HCT116 (cell line): ENCODE measurements at regions not wholly inside any gene's neighbourhood (a gene's known extent, or its start where the extent isn't known, plus 50 kb on each side); places are given as distances from the start of the nearest gene placed in this dataset.

Source experiments
- ATAC-seq: fragments of 200-7000 bp; cut with Tn5 transposase; 2 replicates; pipeline ENCODE4 v1.9.1; 2020; ENCODE audit warnings: mild to moderate bottlenecking, moderate library complexity
- BruUV-seq: library from RNA; stranded (reverse); fragments of 400-500 nt; replicated peaks from 2 replicates; lab custom pipeline; 2021; lab: Mats Ljungman, UMichigan
- CTCF ChIA-PET: fragments of 300-600 bp; sonication (Branson Sonifier 250); formaldehyde crosslinking; loops from one replicate; lab custom pipeline; 2021; ENCODE audit warnings: antibody characterized with exemption; lab: Charles Lee
- POLR2A ChIA-PET: fragments of 300-600, 350-600 bp; sonication (Branson Sonifier 250); formaldehyde crosslinking; loops from one replicate; lab custom pipeline; 2021; ENCODE audit warnings: antibody characterized with exemption; lab: Charles Lee
- RAD21 ChIA-PET, 2 experiments: fragments of 300-600 bp; sonication (Branson Sonifier 250); formaldehyde crosslinking; loops; one replicate each; lab custom pipeline; 2023; ENCODE audit warnings: low total read pairs in 2 of 2; ENCODE audit not compliant: uncharacterized antibody in 2 of 2, unreplicated experiment in 2 of 2, low non-redundant PET in 1 of 2; lab: Charles Lee
- DNase-seq: peaks from one replicate; pipeline ENCODE4 v3.0.0-alpha.2; 2010; ENCODE audit warnings: low read depth, low spot score
- H2AFZ ChIP-seq: fragments of 200-600 bp; shearing (Covaris generic), sonication (generic); 2 replicates; pipeline ENCODE4 v1.6.1; 2017; ENCODE audit warnings: low read depth, mixed run types, mixed read lengths, antibody characterized with exemption, low read length; ENCODE audit not compliant: poor library complexity, severe bottlenecking
- H3K27ac ChIP-seq: 2 replicates; pipeline ENCODE4 v1.5.1; 2012; ENCODE audit warnings: low read depth, low read length
- H3K27me3 ChIP-seq: fragments of 200-600 bp; sonication (generic); 2 replicates; pipeline ENCODE4 v1.6.1; 2016; ENCODE audit warnings: mixed run types, low read length, mixed read lengths; ENCODE audit not compliant: insufficient read depth
- H3K36me3 ChIP-seq, 2 experiments: fragments of 200-500 bp in 1 of 2; fragments of 200-600 bp in 1 of 2; sonication (Bioruptor generic) in 1 of 2; sonication (generic) in 1 of 2; 2 replicates each; pipeline versions ENCODE4 v1.5.1 to v1.6.1; 2014 to 2016; ENCODE audit warnings: low read length in 2 of 2, inconsistent platforms in 1 of 2, mixed read lengths in 1 of 2, mixed run types in 1 of 2; ENCODE audit not compliant: insufficient read depth in 2 of 2, control insufficient read depth in 1 of 2
- H3K4me1 ChIP-seq, 2 experiments: fragments of 200-600 bp in 1 of 2; sonication (generic) in 1 of 2; 2 replicates each; pipeline versions ENCODE4 v1.5.1 to v1.6.1; 2012 to 2017; ENCODE audit warnings: low read length in 2 of 2, inconsistent platforms in 1 of 2, mild to moderate bottlenecking in 1 of 2, mixed read lengths in 1 of 2, mixed run types in 1 of 2, moderate library complexity in 1 of 2; ENCODE audit not compliant: insufficient read depth in 2 of 2, control insufficient read depth in 1 of 2
- H3K4me2 ChIP-seq: fragments of 200-600 bp; sonication (generic); 2 replicates; pipeline ENCODE4 v1.6.1; 2017; ENCODE audit warnings: mixed run types, low read length, mixed read lengths
- H3K4me3 ChIP-seq, 2 experiments: fragments of 200-600 bp in 1 of 2; sonication (generic) in 1 of 2; replicated peaks in 1 of 2; 2 replicates each; pipeline ENCODE4 v1.5.1; 2011 to 2016; ENCODE audit warnings: low read length in 2 of 2, control low read depth in 1 of 2, low read depth in 1 of 2, mild to moderate bottlenecking in 1 of 2, mixed read lengths in 1 of 2, mixed run types in 1 of 2
- H3K79me2 ChIP-seq: fragments of 200-600 bp; sonication (generic); 2 replicates; pipeline ENCODE4 v1.6.1; 2017; ENCODE audit warnings: mild to moderate bottlenecking, mixed run types, low read length, moderate library complexity, mixed read lengths; ENCODE audit not compliant: insufficient read depth
- H3K9ac ChIP-seq: fragments of 200-600 bp; sonication (generic); 2 replicates; pipeline ENCODE4 v1.6.1; 2016; ENCODE audit warnings: low read length, mixed read lengths
- H3K9me2 ChIP-seq: fragments of 200-600 bp; sonication (generic), shearing (Covaris generic); 2 replicates; pipeline ENCODE4 v1.6.1; 2017; ENCODE audit warnings: mixed run types, mild to moderate bottlenecking, moderate library complexity; ENCODE audit not compliant: insufficient read depth
- H3K9me3 ChIP-seq, 2 experiments: fragments of 200-500 bp in 1 of 2; fragments of 200-600 bp in 1 of 2; sonication (Bioruptor generic) in 1 of 2; sonication (generic) in 1 of 2; 2 replicates each; pipeline ENCODE4 v1.6.1; 2014 to 2017; ENCODE audit warnings: low read length in 2 of 2, mixed read lengths in 2 of 2, inconsistent platforms in 1 of 2, low read depth in 1 of 2, mild to moderate bottlenecking in 1 of 2, mixed run types in 1 of 2, moderate library complexity in 1 of 2; ENCODE audit not compliant: control insufficient read depth in 1 of 2, insufficient read depth in 1 of 2
- H4K20me1 ChIP-seq: fragments of 200-600 bp; sonication (generic), shearing (Covaris generic); 2 replicates; pipeline ENCODE4 v1.6.1; 2017; ENCODE audit warnings: mixed run types, mild to moderate bottlenecking, moderate library complexity; ENCODE audit not compliant: insufficient read depth
- ATF3 ChIP-seq: IDR thresholded peaks from 2 replicates; pipeline ENCODE4 v1.6.1; 2012
- CBX3 ChIP-seq: IDR thresholded peaks from 2 replicates; pipeline ENCODE4 v1.6.1; 2012; ENCODE audit warnings: low read depth
- CEBPB ChIP-seq: IDR thresholded peaks from 2 replicates; pipeline ENCODE4 v1.6.1; 2012; ENCODE audit warnings: low read depth
- CTCF ChIP-seq, 3 experiments: fragments of 200-600 bp in 1 of 3; sonication (generic) in 1 of 3; IDR thresholded peaks in 2 of 3; conservative IDR thresholded peaks in 1 of 3; 2 replicates each; pipeline ENCODE4 v1.5.1; 2012 to 2017; ENCODE audit warnings: low read depth in 2 of 3, low read length in 2 of 3, antibody characterized with exemption in 1 of 3, borderline replicate concordance in 1 of 3, control low read depth in 1 of 3, mild to moderate bottlenecking in 1 of 3, mixed read lengths in 1 of 3, mixed run types in 1 of 3, moderate library complexity in 1 of 3; ENCODE audit not compliant: insufficient read depth in 1 of 3
- EGR1 ChIP-seq: IDR thresholded peaks from 2 replicates; pipeline ENCODE4 v1.6.1; 2012; ENCODE audit warnings: low read depth
- ELF1 ChIP-seq: IDR thresholded peaks from 2 replicates; pipeline ENCODE4 v1.6.1; 2012; ENCODE audit warnings: low read depth, borderline replicate concordance
- EZH2 ChIP-seq: fragments of 200-600 bp; sonication (generic); IDR thresholded peaks from 2 replicates; pipeline ENCODE4 v1.6.1; 2017; ENCODE audit warnings: antibody characterized with exemption, mixed run types
- FOSL1 ChIP-seq: IDR thresholded peaks from 2 replicates; pipeline ENCODE4 v1.6.1; 2012; ENCODE audit warnings: low read depth
- JUND ChIP-seq: IDR thresholded peaks from 2 replicates; pipeline ENCODE4 v1.6.1; 2012
- MAX ChIP-seq: IDR thresholded peaks from 2 replicates; pipeline ENCODE4 v1.6.1; 2012
- POLR2A ChIP-seq: IDR thresholded peaks from 2 replicates; pipeline ENCODE4 v1.7.0; 2011; ENCODE audit warnings: borderline replicate concordance; ENCODE audit not compliant: insufficient read depth, insufficient read length; ENCODE audit errors: extremely low read depth
- POLR2AphosphoS5 ChIP-seq: IDR thresholded peaks from 2 replicates; pipeline ENCODE4 v1.6.1; 2011; ENCODE audit warnings: mild to moderate bottlenecking, low read depth, low read length, moderate library complexity
- RAD21 ChIP-seq: IDR thresholded peaks from 2 replicates; pipeline ENCODE4 v1.6.1; 2012; ENCODE audit warnings: low read depth, mild to moderate bottlenecking
- SRF ChIP-seq: IDR thresholded peaks from 2 replicates; pipeline ENCODE4 v1.6.1; 2012; ENCODE audit warnings: low read depth
- TCF7L2 ChIP-seq: IDR thresholded peaks from 2 replicates; pipeline ENCODE4 v1.7.0; 2011; ENCODE audit warnings: borderline replicate concordance, inconsistent platforms; ENCODE audit not compliant: insufficient read depth, insufficient read length; ENCODE audit errors: extremely low read depth
- YY1 ChIP-seq: IDR thresholded peaks from 2 replicates; pipeline ENCODE4 v1.6.1; 2011; ENCODE audit warnings: low read length, low read depth, moderate library complexity, mild to moderate bottlenecking; ENCODE audit not compliant: insufficient replicate concordance; ENCODE audit errors: extremely low read depth
- ZBTB33 ChIP-seq: IDR thresholded peaks from 2 replicates; pipeline ENCODE4 v1.6.1; 2011; ENCODE audit warnings: mild to moderate bottlenecking, low read length, moderate library complexity; ENCODE audit not compliant: insufficient replicate concordance; ENCODE audit errors: extremely low read depth
- ZFX ChIP-seq: fragments of 450-650 bp; IDR thresholded peaks from 2 replicates; pipeline ENCODE4 v1.6.1; 2017
- ZNF274 ChIP-seq: fragments of 200-500 bp; sonication (Bioruptor generic); IDR thresholded peaks from 2 replicates; pipeline ENCODE4 v1.6.1; 2014; ENCODE audit warnings: mild to moderate bottlenecking, low read depth, low read length, inconsistent platforms
- intact Hi-C: fragments of 100-400 bp; cut with micrococcal nuclease; formaldehyde crosslinking; loops from 2 replicates; pipeline ENCODE4 v1.10.0; 2022

GRCh38 chr21:23890652-23891051 is 1716.6 kb downstream of the MRPL39 start:
- DNase-seq (no peak), ATAC-seq (no peak)
- no peaks in the 10 kb centered on the region for H3K36me3 ChIP-seq
- intact Hi-C loops, result no loop called here
- no peaks in the 10 kb centered on the region for H3K79me2 ChIP-seq
- no peak overlapping the region for H3K4me3 ChIP-seq
- BruUV-seq, result no TSS peak
- peaks cover 3 to 8% of the 10 kb centered on the region in 2 experiments; a peak in 2 of 4 replicates for H3K9me3 ChIP-seq
- no peaks in the 10 kb centered on the region for H3K27me3 ChIP-seq
- no peak overlapping the region for H3K9ac ChIP-seq
- ChIA-PET CTCF (no interaction called here), RAD21 (no interaction called here), POLR2A (no interaction called here)
- H2AFZ ChIP-seq, result no peak overlapping the region
- no peak overlapping the region for H3K4me2 ChIP-seq
- H3K9me2 ChIP-seq, result no peaks in the 10 kb centered on the region
- no peaks in the 10 kb centered on the region for H3K4me1 ChIP-seq
- no peak for TF ChIP-seq ATF3
- no peak for TF ChIP-seq POLR2A
- no peak for TF ChIP-seq EZH2
- no peak for TF ChIP-seq CEBPB
- no peak for TF ChIP-seq SRF
- no peak for TF ChIP-seq ZFX
- no peak for TF ChIP-seq CTCF (IDR thresholded peaks at IDR 0.05 in 2 of 3, conservative IDR thresholded peaks at IDR 0.05 in 1 of 3; ENCODE audit: borderline replicate concordance in 1 of 3, insufficient read depth in 1 of 3, low read depth in 2 of 3, low read length in 2 of 3)
- no peak for TF ChIP-seq YY1
- TF ChIP-seq ZBTB33, result no peak
- no peak for TF ChIP-seq EGR1
- no peak for TF ChIP-seq MAX
- no peak for TF ChIP-seq CBX3
- TF ChIP-seq JUND, result no peak
- TF ChIP-seq ZNF274, result no peak
- TF ChIP-seq POLR2AphosphoS5, result no peak
- no peak for TF ChIP-seq TCF7L2
- TF ChIP-seq FOSL1, result no peak
- TF ChIP-seq ELF1, result no peak
- TF ChIP-seq RAD21, result no peak
- H4K20me1 ChIP-seq, result no peaks in the 10 kb centered on the region
- H3K27ac ChIP-seq, result no peak overlapping the region
